Stimulated activated CD8-positive, alpha-beta memory T cell treated with anti-CD3 and anti-CD28 coated beads, Interleukin-12 subunit alpha, Interleukin-12 subunit beta, amount 100 ng/mL, for 24 hours (primary cell): ENCODE measurements at regions not wholly inside any gene's neighbourhood (a gene's known extent, or its start where the extent isn't known, plus 50 kb on each side); places are given as distances from the start of the nearest gene placed in this dataset.

ENCODE experiments used
- DNase-seq: peaks from one replicate; pipeline ENCODE4 v3.0.0-alpha.2; 2020; ENCODE audit errors: extremely low read depth

DNA sequence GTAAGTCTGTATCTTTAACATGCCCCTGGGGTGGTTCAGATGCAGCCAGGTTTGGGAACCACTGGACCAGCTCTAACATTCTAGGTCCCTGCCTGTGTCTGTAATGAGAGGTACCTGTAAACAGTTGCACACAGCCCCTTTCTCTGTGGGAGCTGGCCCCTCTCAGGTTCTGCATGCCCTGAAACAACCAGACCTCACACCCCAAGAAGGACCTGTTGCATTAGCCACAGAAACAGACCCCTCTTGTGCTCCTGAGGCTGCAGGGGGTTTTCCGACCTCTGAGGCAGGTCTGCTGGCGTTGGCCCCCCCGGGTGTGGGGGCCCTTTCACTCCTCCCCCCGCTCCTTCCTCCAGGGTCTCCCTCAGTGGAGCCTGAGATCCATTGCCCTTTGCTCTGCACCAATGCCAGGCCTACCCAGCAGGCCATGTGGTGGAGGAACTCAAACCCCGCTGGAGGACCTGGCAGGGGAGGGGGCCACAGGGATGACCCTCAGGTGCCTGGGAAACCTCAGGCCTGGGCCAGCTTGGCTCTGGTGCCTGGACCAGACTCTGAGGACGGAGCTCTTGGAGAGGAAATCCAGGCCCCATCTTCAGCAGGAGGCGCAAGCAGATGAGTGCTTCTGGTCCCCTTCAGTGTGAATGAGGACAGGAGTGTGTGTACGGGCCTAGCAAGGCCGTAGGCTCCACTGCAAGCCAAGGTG is 61.4 kb upstream of the PJA1 start:
- no peak for DNase-seq

DNA sequence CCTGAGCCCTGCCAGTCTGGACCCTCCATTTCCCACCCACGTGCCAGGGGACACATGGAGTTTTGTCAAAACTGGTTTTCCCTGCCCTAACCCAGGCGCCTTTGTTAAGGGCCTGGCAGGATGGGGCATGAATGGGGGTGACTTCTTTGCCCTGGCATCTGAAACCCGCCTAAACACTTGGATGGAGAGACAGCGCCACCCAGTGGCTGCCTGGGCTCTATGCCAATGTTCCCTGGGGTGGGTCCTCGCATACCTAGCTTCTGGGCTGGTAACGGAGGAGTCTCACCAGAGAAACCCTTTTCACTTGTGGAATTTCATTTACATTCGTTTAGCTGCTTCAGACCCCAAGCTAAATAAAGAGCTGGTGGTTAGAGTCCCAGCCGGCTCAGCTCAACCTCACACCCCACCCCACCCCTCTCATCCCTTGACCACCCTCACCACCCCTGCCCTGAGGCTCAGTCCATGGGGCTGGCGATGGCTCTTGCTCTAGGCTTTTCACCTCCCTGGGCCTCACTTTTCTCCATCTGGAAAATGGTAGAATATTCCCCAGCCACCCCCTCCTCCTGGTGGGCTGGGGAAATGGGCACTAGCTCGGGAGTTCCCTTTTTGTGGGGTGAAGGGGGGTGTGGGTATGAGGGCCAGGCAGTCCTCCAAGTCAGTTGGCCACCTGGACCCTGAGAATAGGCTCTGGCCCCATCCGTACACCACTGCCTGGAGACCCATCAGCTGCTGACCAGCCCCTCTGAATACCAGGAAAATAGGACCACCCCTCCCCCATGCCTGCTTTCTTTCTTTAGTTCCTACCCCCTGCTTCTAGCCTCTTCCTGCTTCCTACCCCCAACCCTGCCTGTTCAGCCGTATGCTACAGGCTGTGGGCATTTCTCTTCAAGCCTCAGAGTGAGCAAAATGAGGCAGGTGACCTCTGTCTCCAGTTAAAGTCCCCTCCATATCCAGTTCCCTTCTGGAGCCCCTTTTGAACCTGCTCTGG is 57.1 kb upstream of the PJA1 start:
- peak; percentile 12 for DNase-seq

DNA sequence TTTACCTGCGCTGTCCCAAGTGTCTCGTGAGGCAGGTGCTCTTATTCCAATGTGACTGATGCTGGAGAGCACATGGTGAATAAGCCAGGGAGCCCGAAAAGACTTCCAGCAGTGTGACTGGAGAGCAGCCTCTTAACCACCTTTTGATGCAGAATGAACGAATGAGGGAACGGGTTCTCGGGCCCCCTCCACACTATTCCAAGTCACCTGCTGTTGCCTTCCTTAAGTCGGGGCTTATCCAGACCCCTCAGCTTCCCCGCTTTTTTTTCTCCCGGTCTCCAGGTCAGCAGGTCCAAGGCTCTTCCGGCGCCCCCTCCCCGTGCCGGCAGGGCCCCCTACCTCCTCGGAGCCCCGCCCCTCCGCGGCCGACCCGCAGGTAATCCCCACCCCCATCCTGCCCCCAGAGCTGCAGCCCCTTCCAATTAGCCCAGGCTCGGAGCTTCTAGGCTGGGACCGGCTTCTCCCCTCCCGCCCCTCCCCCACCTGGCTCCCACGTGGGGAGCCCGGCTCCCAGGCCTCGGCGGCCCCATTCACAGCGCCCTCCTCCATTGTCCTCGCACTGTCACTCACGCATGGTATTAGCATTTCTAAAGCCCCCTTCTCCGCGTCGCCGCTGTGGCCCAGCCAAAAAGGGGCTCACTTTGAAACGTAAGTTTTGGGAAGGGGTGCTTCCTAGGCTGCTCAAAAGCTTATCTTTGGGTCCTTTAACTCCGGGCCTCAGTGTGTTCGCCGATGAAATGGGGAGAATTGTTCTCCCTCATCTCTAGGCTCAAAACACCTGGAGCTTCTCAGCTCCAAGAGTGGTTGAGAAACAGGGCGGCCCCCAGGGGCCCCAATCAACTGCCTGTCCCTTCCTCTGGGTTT is 56.2 kb upstream of the PJA1 start:
- no peak for DNase-seq

DNA sequence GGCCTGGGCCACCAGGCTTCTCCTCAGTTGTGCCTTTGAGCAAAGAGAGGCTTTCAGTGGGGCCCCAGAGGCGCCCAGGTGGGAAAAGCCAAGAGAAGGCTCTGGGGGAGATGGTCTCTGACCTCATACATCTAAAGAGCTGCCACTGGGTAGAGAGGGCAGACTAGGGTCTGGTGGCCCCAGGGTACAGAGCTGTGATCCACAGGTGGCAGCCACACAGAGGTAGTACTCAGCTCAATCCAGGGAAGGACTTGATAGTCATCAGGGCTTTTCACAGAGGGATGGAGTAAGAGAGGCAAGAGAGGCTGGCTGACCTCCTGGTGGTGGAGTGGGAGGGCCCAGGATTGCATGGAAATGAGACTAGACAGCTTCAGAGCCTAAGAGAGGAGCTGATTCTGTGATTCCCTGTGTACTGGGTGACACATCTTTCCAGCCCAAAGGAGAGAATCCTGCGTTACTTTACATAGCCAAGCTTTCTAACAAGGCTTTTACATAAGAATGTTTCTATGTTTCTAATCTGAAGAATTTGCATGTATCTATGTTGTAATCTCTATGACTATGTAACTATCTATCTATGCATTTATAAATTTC is 53.2 kb upstream of the PJA1 start:
- DNase-seq = no peak

DNA sequence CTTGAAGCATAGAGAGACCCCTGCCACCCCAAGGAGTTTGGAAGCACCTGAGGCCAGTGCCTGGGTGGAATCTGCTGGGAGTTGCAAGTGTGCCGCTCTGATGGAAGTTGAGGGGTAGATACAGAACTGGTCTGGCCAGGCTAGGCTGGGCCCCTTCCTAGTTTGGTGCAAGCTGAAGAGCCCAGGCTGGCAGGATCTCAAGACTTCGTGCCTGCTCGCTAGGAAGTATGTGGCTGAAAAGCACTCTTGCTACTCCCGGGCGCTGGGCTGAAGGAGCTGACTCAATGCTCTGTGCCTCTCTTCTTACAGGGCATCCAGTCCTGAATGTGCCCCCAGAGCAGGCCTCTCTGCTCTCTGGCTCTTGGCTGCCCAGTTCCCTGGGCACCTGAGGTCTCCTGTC is 51.7 kb upstream of the PJA1 start:
- no peak for DNase-seq

DNA sequence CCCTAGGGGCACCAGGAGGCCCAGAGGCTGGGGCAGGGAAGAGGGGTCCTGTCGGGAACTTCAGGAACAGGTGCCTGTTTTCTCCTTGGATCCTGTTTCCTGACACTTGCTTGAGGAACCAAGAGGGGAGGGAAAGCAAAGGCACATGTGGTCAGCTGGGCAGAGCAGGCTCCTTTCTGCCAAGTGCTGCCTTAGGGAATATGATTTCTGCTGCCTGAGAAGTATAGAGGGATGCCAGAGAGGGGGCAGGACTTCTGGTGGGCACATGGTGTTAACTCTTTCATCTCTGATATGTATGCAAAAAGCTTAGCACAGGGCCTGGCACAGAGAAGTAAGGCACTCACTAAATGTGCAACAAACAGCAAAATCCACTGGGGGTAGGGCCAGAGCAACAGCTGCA is 51.2 kb upstream of the PJA1 start:
- no peak for DNase-seq

DNA sequence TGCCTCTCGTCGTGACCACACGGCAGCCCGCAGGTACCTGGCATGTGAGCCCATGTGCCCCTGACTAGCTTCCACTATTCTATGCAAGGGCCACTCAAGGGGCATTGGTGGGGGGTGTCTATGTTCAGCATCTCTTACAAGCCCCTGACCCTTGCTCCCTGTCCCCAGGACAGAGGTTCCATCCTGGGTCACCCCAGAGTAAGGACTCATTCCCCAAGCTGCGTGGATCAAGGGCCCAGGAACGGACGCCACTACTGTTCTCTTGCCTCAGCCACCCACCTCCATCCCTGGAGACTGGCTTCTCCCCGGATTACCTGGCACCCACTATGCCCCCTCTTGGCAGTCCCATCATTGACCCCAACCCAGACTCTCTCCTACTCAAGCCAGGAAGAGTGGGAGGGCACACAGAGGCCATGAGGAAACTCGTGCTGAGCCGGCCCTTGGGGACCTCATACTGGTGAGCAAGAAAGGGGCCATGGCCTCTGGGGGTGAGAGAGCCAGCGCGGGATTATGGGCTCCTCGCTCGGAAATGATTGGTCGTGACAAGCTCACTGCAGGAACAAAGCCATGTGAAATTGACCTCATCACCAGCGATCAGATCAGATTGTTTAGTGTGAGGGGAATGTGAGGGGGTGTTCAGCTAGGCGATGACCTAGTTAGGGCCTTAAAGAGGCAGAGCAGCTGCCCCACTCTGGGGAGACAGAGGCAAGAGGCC is 50.1 kb upstream of the PJA1 start:
- no peak for DNase-seq
